H7 (cell line): ENCODE measurements at regions not wholly inside any gene's neighbourhood (a gene's known extent, or its start where the extent isn't known, plus 50 kb on each side); places are given as distances from the start of the nearest gene placed in this dataset.

Source experiments
- DNase-seq: peaks from one replicate; pipeline ENCODE4 v3.0.0; 2012
- H3K27me3 ChIP-seq: 2 replicates; pipeline ENCODE4 v1.6.0; 2011; ENCODE audit warnings: mild to moderate bottlenecking, low read length; ENCODE audit not compliant: control insufficient read depth, insufficient read depth
- H3K36me3 ChIP-seq: replicated peaks from 2 replicates; pipeline ENCODE4 v1.5.1; 2011; ENCODE audit warnings: low read length; ENCODE audit not compliant: control insufficient read depth, insufficient read depth
- H3K4me3 ChIP-seq: 2 replicates; pipeline ENCODE4 v1.5.1; 2011; ENCODE audit warnings: low read depth, mild to moderate bottlenecking, control low read depth, low read length, moderate library complexity; ENCODE audit not compliant: insufficient read depth

DNA sequence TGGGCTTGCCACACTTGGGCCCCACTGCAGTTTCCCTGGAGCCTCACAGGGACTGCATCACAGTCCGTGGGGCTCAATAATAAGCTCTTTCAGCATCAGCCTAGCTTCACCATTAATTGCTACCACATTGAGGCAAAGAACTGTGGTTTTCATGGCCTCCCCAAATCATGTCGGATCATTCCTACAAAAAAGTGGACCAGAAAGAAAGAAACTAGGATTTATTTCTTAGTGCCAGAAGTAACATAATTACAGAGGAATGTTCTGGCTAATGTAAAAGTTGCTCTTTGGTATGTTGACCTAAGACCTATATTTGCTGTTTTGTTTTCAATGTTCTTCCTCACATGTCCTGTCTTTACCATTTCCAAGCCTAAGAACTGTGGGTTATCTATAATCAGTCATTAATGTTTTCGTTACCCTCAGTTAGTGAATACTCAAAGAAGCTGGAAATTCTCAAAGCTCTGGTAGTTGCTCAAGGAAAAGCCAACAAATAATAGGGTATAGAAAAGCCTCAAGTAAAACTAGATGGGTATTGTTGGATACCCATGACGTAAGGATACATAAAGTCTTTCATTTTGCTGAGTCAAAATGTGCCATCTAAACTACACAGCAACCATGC, 173.9 kb downstream of the LTN1 start:
- Histone ChIP-seq H3K4me3 (no peak overlapping the region), H3K27me3 (no peaks in the 10 kb centered on the region), H3K36me3 (no peaks in the 10 kb centered on the region)
- no peak for DNase-seq

DNA sequence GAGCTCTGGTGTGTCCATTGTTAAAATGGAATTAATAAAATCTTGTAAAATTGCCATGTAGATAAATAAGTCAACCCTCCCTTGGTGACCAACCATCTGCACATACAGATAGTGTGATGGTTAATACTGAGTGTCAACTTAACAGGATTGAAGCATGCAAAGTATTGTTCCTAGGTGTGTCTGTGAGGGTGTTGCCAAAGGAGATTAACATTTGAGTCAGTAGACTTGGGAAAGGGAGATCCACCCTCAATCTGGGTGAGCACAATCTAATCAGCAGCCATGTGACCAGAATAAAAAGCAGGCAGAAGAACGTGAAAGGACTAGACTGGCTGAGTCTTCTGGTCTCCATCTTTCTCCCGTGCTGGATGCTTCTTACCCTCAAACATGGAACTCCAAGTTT, 174.8 kb downstream of the LTN1 start:
- Histone ChIP-seq H3K27me3 (no peaks in the 10 kb centered on the region), H3K4me3 (no peak overlapping the region), H3K36me3 (no peaks in the 10 kb centered on the region)
- no peak for DNase-seq

DNA sequence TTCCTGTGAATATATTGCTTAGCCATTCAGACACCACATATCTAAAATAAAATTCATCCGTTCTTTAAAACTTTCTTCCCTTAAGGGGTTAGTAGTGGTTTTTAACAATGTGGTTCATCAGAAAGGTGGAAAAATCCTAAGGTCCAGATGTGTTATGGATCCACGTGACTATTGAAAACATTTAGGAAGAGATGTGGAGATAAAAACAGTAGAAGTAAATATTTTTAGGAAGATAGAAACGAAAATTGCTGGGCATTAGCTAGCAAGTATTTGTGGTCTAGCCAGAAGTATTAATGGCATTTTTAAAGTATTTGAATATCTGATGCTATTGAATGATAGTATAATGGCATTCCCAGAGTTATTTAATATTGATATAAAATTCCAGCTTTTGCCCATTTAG, 180.8 kb downstream of the LTN1 start:
- no peak for DNase-seq
- no peaks in the 10 kb centered on the region for H3K27me3 ChIP-seq
- H3K4me3 ChIP-seq = no peak overlapping the region
- no peaks in the 10 kb centered on the region for H3K36me3 ChIP-seq

DNA sequence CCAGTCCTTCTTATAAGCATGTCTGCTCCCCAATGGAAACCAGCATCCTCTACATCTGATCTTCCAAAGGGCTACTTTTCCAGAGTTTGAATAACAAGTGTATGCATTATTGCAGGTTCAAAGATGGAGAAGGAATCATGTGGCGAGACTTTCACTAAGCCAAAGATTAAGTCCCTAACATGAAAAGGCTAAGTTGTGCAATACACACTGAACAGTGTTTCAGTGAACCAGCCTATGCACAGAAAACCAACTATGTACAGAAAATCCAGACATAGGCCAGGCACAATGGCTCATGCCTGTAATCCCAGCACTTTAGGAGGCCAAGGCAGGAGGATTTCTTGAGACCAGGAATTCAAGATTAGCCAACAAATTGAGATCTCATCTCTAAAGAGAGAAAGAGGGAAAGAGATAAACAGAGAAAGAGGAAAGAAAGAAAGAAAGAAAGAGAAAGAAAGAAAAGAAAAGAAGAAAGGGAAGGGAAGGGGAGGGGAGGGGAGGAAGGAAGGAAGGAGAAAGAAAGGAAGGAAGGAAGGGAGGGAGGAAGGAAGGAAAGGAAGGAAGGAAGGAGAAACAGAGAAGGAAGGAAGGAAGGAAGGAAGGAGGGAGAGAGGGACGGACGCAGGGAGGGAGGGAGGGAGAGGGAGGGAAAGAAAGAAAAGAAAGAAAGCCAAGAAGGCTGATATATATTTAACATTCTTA, 181.7 kb downstream of the LTN1 start:
- H3K27me3 ChIP-seq = no peaks in the 10 kb centered on the region

DNA sequence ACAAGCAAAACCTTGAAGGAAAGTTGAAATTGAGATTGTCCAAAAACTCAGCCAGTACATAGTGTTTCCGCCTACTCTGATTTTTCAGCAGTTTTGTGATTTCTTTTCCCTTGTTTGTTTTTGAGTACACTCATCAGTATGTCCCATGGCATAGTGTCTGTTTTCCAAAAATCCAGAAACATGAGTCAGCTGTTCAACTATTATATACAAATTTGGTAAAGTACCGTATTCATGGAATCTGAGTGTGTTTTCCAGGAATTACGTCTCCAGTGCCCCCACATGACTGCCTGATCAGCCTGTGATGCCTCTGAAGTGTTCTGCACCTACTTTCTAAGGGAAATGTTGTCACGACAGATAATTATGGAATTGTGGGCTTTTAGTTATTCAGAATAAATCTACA, 186.8 kb downstream of the LTN1 start:
- no peak overlapping the region for H3K4me3 ChIP-seq
- no peaks in the 10 kb centered on the region for H3K36me3 ChIP-seq
- DNase-seq = no peak
- no peaks in the 10 kb centered on the region for H3K27me3 ChIP-seq

More for the DNA sequence above, 181.7 kb downstream of the LTN1 start:
- Histone ChIP-seq H3K36me3 (no peaks in the 10 kb centered on the region), H3K4me3 (no peak overlapping the region)
- DNase-seq = no peak

DNA sequence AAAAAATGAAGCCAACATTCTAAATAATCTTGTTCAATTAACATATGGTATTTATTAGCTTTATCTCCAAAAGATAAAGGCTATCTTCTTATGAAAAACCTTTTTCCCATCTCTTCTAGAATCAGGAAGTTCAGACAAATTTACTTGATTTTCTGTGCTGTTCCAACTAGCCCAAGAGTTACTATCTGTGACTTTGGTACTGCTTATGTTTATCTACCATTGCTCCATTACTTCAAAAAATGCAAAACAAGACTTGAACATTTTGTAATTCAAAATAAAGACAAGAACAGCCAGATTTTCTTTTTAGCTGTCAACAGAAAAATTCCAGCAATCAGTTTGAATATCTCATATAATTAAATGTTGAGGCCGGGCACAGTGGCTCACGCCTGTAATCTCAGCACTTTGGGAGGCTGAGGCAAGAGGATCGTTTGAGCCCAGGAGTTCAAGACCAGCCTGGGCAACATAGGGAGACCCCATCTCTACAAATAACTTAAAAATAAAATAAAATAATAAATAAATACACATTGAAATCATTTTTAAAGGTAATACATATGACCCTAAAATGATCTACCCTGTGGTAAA, 188.5 kb downstream of the LTN1 start:
- DNase-seq = no peak
- H3K36me3 ChIP-seq = no peaks in the 10 kb centered on the region

DNA sequence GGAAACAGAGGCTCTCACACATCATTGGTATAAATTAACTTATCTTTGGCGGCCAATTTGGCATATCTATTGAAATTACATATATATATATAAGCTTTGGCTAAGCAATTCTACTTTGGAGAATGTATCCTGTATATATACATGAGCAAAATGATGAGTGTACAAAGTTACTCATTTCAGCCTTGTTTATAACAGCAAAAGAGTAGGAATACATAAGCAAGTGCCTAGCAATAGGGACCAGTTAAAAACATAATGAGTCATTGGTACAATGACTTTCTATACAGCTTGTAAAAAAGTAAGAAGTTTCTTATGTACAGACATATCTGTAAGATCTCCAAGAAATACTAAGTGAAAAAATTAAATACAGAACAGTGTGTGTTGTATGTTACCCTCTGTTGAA, 190.8 kb downstream of the LTN1 start:
- Histone ChIP-seq H3K4me3 (no peak overlapping the region), H3K36me3 (no peaks in the 10 kb centered on the region), H3K27me3 (no peaks in the 10 kb centered on the region)
- DNase-seq = no peak

More for the DNA sequence above, 188.5 kb downstream of the LTN1 start:
- H3K4me3 ChIP-seq = no peak overlapping the region
- no peaks in the 10 kb centered on the region for H3K27me3 ChIP-seq

DNA sequence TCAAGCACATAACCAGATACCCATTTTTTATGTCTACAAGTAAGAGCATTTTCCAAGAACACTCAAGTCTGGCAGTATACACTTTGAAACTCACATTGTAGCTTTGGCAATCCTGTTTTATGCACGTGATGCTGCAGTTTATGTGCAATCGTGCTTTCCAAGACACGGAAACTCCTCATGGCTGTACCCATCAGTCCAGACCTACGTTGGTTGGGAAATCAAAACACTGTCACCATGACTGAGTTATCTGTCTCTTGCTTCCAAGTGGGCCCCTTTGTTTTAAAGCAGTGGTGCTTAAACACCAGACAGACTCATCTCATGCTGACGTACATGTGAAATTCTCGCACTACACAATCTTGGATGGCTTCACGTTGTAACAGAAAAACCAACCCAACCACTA, 192.8 kb downstream of the LTN1 start:
- Histone ChIP-seq H3K36me3 (no peaks in the 10 kb centered on the region), H3K4me3 (no peak overlapping the region), H3K27me3 (no peaks in the 10 kb centered on the region)
- no peak for DNase-seq

DNA sequence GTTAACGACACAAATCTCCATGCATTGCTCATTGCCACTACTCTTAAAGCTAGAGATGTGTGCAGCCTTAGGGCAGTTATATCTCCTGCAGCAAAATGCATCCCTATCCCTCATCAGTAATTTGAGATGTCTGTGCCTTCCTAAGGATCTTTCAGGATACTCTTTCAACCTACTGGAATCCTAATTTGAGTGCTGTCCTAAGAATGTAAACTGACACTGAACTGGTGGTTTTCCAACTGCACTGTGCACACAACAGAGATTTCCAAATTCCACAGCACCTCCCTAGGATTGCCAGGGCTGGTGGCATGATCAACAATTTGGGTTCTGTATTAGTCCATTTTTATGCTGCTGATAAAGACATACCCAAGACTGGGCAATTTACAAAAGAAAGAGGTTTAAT, 193.9 kb downstream of the LTN1 start:
- no peak overlapping the region for H3K4me3 ChIP-seq
- no peaks in the 10 kb centered on the region for H3K36me3 ChIP-seq
- H3K27me3 ChIP-seq = no peaks in the 10 kb centered on the region
- DNase-seq = no peak

DNA sequence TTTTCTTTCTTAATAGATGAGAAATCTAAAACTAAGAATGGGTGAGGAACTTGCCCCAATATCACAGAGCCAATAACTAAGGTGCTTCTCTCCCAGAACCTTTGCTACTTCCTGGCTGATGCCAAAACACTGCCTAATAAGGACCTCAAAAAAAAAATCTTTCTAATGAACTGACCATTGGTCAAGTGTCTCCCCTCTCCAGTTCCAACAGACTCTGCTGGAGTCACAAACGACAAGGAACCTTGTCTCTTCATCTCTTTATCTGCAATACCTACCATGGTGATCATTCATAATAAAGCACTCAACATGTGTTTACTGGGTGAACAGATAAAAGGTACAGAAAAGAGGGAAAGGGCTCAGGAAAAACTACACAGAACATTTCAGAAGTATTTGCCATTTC, 197.4 kb downstream of the LTN1 start:
- Histone ChIP-seq H3K27me3 (no peaks in the 10 kb centered on the region), H3K4me3 (no peak overlapping the region), H3K36me3 (no peaks in the 10 kb centered on the region)
- no peak for DNase-seq

DNA sequence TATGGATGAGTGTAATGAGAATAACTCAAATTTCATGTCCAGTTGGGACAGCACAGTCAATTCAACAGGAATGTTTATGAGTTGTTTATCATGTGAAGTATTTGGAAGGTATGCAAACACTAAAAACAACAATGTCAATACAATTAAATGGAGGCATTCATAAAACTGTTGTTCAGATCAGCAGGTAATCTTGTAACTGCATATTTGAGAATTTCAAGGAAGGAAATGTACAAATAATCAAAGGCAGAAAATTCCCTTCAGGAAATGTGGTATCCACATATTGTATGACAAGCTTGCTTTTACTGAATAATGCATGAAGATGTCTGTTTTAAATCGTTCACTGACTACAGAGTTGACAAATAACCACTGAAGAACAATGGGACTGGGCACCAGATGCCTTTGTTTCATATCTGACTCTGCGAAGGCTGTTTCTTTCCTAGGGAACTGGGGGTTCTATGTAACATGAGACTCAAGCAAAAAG, 198.3 kb downstream of the LTN1 start:
- H3K27me3 ChIP-seq = no peaks in the 10 kb centered on the region
- no peak for DNase-seq
- no peak overlapping the region for H3K4me3 ChIP-seq
- H3K36me3 ChIP-seq = no peaks in the 10 kb centered on the region

DNA sequence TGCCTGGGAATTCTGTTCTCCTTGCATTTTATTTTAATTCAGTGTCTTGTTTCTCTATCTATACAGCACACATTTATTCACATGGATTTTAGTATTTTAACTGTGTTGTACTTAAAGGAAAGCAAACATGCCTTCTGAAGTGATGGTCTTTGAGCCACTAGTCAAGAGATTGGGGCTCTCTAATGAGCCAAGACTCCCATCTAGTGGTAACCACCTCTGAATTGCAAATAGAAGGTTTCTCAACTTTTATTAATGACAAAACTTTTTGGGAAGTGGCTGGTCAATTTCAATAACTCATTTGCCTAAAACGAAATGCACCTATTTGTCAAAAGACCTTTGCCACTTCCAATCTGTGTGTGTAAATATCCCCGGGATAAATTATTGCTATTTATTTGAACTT, 199.6 kb downstream of the LTN1 start:
- Histone ChIP-seq H3K27me3 (no peaks in the 10 kb centered on the region), H3K4me3 (no peak overlapping the region), H3K36me3 (no peaks in the 10 kb centered on the region)
- DNase-seq = peak; percentile 13

DNA sequence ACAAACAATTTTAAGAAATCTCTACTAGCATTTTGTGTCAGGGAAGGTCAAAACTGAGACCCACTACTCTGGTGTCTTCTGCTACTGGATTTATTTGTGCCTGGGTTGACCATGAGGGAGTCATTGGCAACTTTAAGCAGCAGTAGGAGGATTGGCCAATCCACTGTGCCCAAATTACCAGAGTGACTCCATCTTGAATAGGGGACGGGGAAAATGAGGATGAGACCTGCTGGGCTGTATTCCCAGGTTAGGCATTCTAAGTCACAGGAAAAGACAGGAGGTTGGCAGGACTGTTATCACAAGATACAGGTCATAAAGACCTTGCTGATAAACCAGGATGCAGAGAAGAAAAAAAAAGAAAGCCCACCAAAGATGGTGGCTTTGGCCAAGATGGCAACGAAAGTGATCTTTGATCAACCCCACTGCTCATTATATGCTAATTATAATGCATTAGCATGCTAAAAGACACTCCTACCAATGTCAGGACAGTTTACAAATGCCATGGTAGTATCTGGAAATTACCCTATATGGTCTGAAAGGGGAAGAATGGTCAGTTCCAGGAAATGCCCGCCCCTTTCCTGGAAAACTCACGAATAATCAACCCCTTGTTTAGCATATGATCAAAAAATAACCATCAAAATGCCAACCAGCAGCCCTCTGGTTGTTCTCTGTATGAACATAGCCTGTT, 200.9 kb downstream of the LTN1 start:
- no peak for DNase-seq
- Histone ChIP-seq H3K36me3 (no peaks in the 10 kb centered on the region), H3K4me3 (no peak overlapping the region), H3K27me3 (no peaks in the 10 kb centered on the region)

DNA sequence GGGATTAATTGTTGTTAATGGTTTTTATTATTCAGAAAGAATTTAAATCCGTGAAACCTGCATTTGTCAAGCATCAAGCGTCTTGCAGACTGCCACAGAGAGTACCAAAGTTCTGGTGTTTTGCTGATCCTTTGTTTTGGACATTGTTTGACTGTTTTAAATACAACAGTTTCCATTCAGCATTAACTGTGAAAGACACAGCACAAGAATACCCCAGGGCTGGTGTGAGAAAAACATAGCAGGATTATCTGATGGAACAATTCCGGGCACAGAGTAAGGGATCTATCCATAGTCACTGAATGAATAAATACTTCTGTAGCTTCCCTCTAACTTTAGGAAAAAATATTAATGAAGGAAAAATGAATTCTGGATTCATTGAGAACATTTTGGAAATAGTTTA, 202.3 kb downstream of the LTN1 start:
- no peak for DNase-seq
- Histone ChIP-seq H3K36me3 (no peaks in the 10 kb centered on the region), H3K27me3 (no peaks in the 10 kb centered on the region), H3K4me3 (no peak overlapping the region)

DNA sequence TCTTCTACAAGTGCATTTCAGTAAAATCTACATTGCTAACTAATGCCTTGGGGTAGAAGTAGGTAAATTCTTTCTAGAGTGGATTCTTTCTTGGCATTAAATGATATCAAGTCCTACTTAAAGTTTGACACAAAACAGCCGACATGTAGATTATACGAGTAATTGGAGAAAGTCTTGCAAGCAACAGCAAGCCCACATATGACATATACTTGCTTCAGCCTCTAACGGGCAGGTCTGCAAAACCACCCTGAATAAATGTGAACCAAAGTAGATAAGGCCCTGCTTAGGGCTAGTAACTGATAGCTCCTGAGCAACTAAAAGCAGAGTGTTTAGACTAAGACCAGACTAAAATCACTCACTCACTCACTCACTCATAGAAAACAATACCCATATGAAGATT, 203.2 kb downstream of the LTN1 start:
- Histone ChIP-seq H3K36me3 (no peaks in the 10 kb centered on the region), H3K4me3 (no peak overlapping the region), H3K27me3 (no peaks in the 10 kb centered on the region)
- no peak for DNase-seq
